Kidney (tissue), 13 donors: ENCODE measurements at regions not wholly inside any gene's neighbourhood (a gene's known extent, or its start where the extent isn't known, plus 50 kb on each side); places are given as distances from the start of the nearest gene placed in this dataset.

Experiments used
- DNase-seq, 5 donors: peaks; one replicate each; pipeline ENCODE4 v3.0.0-alpha.2; 2013 to 2020
- FAIRE-seq: peaks from 2 replicates; lab custom pipeline; 2012; peaks lifted over from hg19 to GRCh38; lab: Jason Lieb, UNC
- H3K27ac ChIP-seq, 2 donors: one replicate each; pipeline ENCODE4 v1.7.0; 2013; ENCODE audit warnings: low read depth in 2 of 2, low read length in 2 of 2, inconsistent platforms in 1 of 2
- H3K27me3 ChIP-seq: one replicate; pipeline ENCODE4 v1.7.1; 2013; ENCODE audit warnings: low read length, inconsistent platforms; ENCODE audit not compliant: control insufficient read depth, insufficient read depth
- H3K36me3 ChIP-seq, 3 donors: one replicate each; pipeline versions ENCODE4 v1.7.0 to v1.7.1; 2013; ENCODE audit warnings: low read length in 3 of 3, control low read depth in 1 of 3, inconsistent platforms in 1 of 3; ENCODE audit not compliant: insufficient read depth in 3 of 3, control insufficient read depth in 2 of 3
- H3K4me1 ChIP-seq, 3 donors: one replicate each; pipeline versions ENCODE4 v1.7.0 to v1.7.1; 2013; ENCODE audit warnings: low read length in 3 of 3, inconsistent platforms in 1 of 3, low read depth in 1 of 3; ENCODE audit not compliant: control insufficient read depth in 2 of 3, insufficient read depth in 2 of 3
- H3K4me3 ChIP-seq, 3 donors: one replicate each; pipeline versions ENCODE4 v1.7.0 to v1.8.1; 2013; ENCODE audit warnings: low read length in 3 of 3, control low read depth in 1 of 3, inconsistent platforms in 1 of 3
- H3K9ac ChIP-seq, 3 donors: one replicate each; pipeline versions ENCODE4 v1.7.0 to v1.7.1; 2013; ENCODE audit warnings: low read length in 3 of 3, control low read depth in 1 of 3, inconsistent platforms in 1 of 3
- H3K9me3 ChIP-seq, 3 donors: one replicate each; pipeline versions ENCODE4 v1.7.0 to v1.7.1; 2013; ENCODE audit warnings: low read length in 3 of 3, control low read depth in 1 of 3, inconsistent platforms in 1 of 3; ENCODE audit not compliant: control insufficient read depth in 2 of 3, insufficient read depth in 1 of 3
- intact Hi-C: fragments of 100-400 bp; cut with DNase I; formaldehyde crosslinking; loops from one replicate; pipeline ENCODE4 v1.11.1; 2022
- TF ChIP-seq, protein P1 (sequence below): IDR thresholded peaks from 3 replicates; pipeline ENCODE4 v1.5.1; 2012; ENCODE audit warnings: mild to moderate bottlenecking, moderate library complexity, borderline replicate concordance; ENCODE audit not compliant: insufficient read depth; ENCODE audit errors: extremely low read depth
- donor health status: control.
- donor health status: control.
- donor health status: control.
- donor health status: control.
- donor health status: control.
- donor health status: DM: yes; HTN: yes; CAD: no.
- donor health status: Normal renal cell carcinoma (clear cell type).

DNA sequence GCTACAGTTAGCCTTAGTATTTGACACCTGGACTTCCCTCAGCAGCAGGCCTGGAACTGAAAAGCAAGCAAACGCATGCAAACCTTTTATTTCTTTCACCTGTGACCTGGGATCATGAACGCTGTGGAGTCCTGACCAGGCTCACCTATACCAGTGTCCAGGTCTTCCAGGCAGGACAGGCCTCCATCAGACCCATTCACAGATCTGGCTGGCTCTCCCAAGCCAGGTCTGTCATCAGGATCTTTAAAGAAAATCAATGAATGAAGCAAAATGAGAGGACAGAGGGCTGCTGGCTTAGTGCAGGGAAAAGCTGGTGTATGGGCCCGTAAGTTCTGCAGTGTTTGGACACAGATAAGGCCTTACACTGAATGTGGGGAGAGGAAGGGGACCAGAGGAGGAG, 96.3 kb upstream of the CPEB4 start:
- no peak for FAIRE-seq
- H3K4me3 ChIP-seq, result no peak overlapping the region
- H3K27ac ChIP-seq, result peak overlapping the region in 1 of 2 donors; percentile 20
- no peaks in the 10 kb centered on the region for H3K9me3 ChIP-seq
- no peak for DNase-seq
- TF ChIP-seq, protein P1, sequence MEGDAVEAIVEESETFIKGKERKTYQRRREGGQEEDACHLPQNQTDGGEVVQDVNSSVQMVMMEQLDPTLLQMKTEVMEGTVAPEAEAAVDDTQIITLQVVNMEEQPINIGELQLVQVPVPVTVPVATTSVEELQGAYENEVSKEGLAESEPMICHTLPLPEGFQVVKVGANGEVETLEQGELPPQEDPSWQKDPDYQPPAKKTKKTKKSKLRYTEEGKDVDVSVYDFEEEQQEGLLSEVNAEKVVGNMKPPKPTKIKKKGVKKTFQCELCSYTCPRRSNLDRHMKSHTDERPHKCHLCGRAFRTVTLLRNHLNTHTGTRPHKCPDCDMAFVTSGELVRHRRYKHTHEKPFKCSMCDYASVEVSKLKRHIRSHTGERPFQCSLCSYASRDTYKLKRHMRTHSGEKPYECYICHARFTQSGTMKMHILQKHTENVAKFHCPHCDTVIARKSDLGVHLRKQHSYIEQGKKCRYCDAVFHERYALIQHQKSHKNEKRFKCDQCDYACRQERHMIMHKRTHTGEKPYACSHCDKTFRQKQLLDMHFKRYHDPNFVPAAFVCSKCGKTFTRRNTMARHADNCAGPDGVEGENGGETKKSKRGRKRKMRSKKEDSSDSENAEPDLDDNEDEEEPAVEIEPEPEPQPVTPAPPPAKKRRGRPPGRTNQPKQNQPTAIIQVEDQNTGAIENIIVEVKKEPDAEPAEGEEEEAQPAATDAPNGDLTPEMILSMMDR, result no peak
- peaks cover 0 to 16% (median 15%) of the 10 kb centered on the region in 3 donors for H3K4me1 ChIP-seq
- H3K9ac ChIP-seq, result peak overlapping the region in 1 of 3 donors; percentile 28
- H3K27me3 ChIP-seq, result no peaks in the 10 kb centered on the region
- intact Hi-C loops, result no loop called here
- H3K36me3 ChIP-seq, result no peaks in the 10 kb centered on the region

DNA sequence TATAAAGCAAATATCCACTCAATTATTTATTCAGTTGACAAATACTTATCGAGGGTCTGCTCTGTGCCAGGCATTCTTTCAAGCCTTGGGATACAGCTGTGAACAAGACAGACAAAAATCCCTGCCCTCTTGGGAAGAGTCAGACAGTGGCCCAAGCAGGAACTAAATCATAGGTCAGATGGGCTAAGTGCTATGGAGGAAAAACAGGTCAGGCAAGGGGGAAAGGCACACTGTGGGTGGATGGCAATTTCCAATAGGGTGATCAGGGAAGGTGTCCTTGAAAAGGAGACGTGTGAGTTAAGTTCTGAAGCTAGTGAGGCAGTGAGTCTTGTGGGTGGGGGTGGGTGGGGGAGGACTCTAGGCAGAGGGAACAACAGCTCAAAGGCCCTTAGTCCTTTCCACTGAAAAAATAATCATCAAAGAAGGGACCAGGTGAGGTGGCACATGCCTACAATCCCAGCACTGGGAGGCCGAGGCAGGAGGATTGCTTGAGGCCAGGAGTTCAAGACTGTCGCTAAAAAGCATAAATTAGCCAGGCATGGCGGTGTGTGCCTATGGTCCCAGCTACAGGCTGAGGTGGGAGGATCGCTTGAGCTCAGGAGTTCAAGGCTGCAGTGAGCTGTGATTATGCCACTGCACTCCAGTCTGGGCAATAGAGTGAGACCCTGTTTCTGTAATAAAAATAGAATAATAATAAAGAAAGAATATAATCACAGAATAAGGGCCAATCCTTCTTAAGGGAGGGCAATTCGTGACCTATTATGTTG, 95.2 kb upstream of the CPEB4 start:
- Histone ChIP-seq H3K36me3 (no peaks in the 10 kb centered on the region), H3K4me3 (no peak overlapping the region), H3K9ac (no peak overlapping the region), H3K9me3 (no peaks in the 10 kb centered on the region), H3K27ac (peak overlapping the region in 1 of 2 donors; percentile 48), H3K27me3 (no peaks in the 10 kb centered on the region), H3K4me1 (peaks cover 0 to 16% (median 15%) of the 10 kb centered on the region in 3 donors)
- peak in 1 of 5 donors; percentile 25 for DNase-seq
- TF ChIP-seq, protein P1, result no peak
- FAIRE-seq, result no peak
- intact Hi-C loops, result no loop called here

DNA sequence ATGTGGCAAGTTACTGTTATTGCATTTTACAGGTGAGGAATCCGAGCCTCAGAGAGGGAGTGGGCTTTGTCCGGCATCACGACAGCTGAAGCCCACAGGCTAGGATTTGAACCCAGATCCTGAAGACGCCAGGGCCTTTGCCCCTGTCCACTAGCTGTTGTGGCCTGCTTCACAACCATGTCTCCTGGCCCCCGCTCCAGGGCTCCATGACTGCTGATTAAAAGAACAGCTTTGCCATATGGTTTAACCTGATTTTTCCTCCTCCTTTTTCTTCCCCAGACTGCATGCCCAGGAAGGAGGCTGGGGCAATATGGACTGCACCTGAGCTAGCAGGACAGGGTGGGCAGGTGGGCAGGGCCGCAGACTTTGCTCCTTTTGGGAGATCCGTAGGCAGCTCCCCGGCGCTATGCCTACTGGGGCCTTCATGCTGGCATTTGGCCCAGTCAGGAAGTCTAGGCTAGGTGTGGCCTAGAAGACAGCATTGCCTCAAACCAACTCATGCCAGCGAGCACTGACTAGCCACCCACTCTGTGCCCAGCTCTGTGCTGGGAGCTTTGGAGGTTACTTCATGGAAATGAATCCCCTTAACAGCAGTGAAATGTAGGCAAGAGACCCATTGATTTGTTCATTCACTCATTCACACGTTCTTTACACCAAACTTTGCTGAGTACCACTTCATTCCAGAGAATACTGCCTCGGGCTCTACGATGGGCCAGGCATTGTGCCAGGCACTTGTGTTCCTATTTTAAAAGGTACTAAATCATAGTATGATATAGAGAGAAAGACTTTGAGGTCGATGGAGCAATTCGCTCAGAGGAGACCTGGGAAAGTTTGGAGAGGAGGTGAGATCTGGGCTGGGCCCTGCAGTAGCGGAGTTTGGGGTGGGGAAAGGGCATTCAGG, 94.3 kb upstream of the CPEB4 start:
- Histone ChIP-seq H3K36me3 (no peaks in the 10 kb centered on the region), H3K27me3 (no peaks in the 10 kb centered on the region), H3K9ac (no peak overlapping the region), H3K9me3 (no peaks in the 10 kb centered on the region), H3K27ac (peak overlapping the region; percentile 0 to 25), H3K4me3 (no peak overlapping the region), H3K4me1 (peaks cover 0 to 21% (median 15%) of the 10 kb centered on the region in 3 donors)
- TF ChIP-seq, protein P1, result no peak
- DNase-seq, result peak in 1 of 5 donors; percentile 19
- intact Hi-C loops, result no loop called here
- FAIRE-seq, result no peak
